Thoracic aorta (tissue), 2 donors: ENCODE measurements at regions not wholly inside any gene's neighbourhood (a gene's known extent, or its start where the extent isn't known, plus 50 kb on each side); places are given as distances from the start of the nearest gene placed in this dataset.

Experiments
- ATAC-seq: fragments of 150-250 bp; one replicate; pipeline ENCODE4 v1.8.0; 2017; ENCODE audit warnings: low read depth; ENCODE audit not compliant: insufficient number of reproducible peaks, low FRiP score
- DNase-seq: peaks from one replicate; pipeline ENCODE4 v3.0.0-alpha.2; 2020; ENCODE audit warnings: low spot score
- H3K27ac ChIP-seq, 2 donors: fragments of 200-600 bp; sonication (generic); 1 replicate in 1 of 2; 2 replicates in 1 of 2; pipeline ENCODE4 v1.5.1; 2016; ENCODE audit warnings: mild to moderate bottlenecking in 2 of 2, moderate library complexity in 2 of 2
- H3K27me3 ChIP-seq: fragments of 200-600 bp; sonication (generic); replicated peaks from 2 replicates; pipeline ENCODE4 v1.6.0; 2016; ENCODE audit warnings: mild to moderate bottlenecking; ENCODE audit not compliant: insufficient read depth
- H3K36me3 ChIP-seq: fragments of 200-600 bp; sonication (generic); one replicate; pipeline ENCODE4 v1.5.1; 2016
- H3K4me1 ChIP-seq, 2 donors: fragments of 200-600 bp; sonication (generic); 1 replicate in 1 of 2; 2 replicates in 1 of 2; pipeline versions ENCODE4 v1.5.1 to v1.6.0; 2016; ENCODE audit warnings: low read depth in 2 of 2, mild to moderate bottlenecking in 1 of 2; ENCODE audit not compliant: control insufficient read depth in 1 of 2
- H3K4me3 ChIP-seq: fragments of 200-600 bp; sonication (generic); 2 replicates; pipeline ENCODE4 v1.5.1; 2016; ENCODE audit warnings: mild to moderate bottlenecking
- H3K9me3 ChIP-seq: fragments of 200-600 bp; sonication (generic); 2 replicates; pipeline ENCODE4 v1.5.1; 2016
- TF ChIP-seq, protein P1 (sequence below): fragments of 200-600 bp; sonication (generic); IDR thresholded peaks from one replicate; pipeline ENCODE4 v1.5.1; 2019; ENCODE audit warnings: antibody characterized with exemption

DNA sequence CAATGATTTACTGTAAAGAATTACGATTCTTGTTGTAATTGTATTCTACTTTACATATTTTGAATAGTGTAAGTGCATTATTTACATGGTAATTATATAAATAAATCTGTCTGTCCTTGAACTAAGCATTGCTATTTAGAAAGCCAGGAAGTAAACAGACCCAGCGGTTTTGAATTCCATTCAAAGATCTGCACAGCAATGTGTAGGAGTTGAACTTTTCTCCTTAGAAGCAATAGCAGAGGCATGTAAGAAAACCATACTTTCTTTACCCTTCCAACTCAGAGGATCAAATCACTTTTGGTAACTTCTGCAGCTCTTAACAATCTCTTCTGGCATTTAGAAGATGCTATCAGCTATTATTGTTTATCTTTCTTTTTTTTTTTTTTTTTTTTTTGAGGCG lies 109.2 kb upstream of the VRK2 start:
- Histone ChIP-seq H3K36me3 (no peaks in the 10 kb centered on the region), H3K27me3 (no peaks in the 10 kb centered on the region), H3K27ac (no peak overlapping the region), H3K4me3 (no peak overlapping the region), H3K9me3 (peaks cover 15% of the 10 kb centered on the region), H3K4me1 (no peaks in the 10 kb centered on the region)
- ATAC-seq (no peak), DNase-seq (no peak)
- TF ChIP-seq, protein P1, sequence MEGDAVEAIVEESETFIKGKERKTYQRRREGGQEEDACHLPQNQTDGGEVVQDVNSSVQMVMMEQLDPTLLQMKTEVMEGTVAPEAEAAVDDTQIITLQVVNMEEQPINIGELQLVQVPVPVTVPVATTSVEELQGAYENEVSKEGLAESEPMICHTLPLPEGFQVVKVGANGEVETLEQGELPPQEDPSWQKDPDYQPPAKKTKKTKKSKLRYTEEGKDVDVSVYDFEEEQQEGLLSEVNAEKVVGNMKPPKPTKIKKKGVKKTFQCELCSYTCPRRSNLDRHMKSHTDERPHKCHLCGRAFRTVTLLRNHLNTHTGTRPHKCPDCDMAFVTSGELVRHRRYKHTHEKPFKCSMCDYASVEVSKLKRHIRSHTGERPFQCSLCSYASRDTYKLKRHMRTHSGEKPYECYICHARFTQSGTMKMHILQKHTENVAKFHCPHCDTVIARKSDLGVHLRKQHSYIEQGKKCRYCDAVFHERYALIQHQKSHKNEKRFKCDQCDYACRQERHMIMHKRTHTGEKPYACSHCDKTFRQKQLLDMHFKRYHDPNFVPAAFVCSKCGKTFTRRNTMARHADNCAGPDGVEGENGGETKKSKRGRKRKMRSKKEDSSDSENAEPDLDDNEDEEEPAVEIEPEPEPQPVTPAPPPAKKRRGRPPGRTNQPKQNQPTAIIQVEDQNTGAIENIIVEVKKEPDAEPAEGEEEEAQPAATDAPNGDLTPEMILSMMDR = no peak

- ATAC-seq = no peak
- Histone ChIP-seq H3K27ac (no peak overlapping the region), H3K27me3 (no peaks in the 10 kb centered on the region), H3K9me3 (no peaks in the 10 kb centered on the region), H3K36me3 (no peaks in the 10 kb centered on the region), H3K4me3 (no peak overlapping the region), H3K4me1 (no peaks in the 10 kb centered on the region)
- no peak for DNase-seq
- TF ChIP-seq, protein P1 = no peak
These were observed 104.8 kb upstream of the VRK2 start for GRCh38 chr2:57941816-57942215.

- no peaks in the 10 kb centered on the region for H3K9me3 ChIP-seq
- H3K4me3 ChIP-seq = no peak overlapping the region
- no peak for ATAC-seq
- no peaks in the 10 kb centered on the region for H3K36me3 ChIP-seq
- TF ChIP-seq, protein P1 = no peak
- no peak for DNase-seq
- no peak overlapping the region for H3K27ac ChIP-seq
- no peaks in the 10 kb centered on the region for H3K27me3 ChIP-seq
- H3K4me1 ChIP-seq = no peaks in the 10 kb centered on the region
These were observed 103.3 kb upstream of the VRK2 start for GRCh38 chr2:57943315-57943714.

DNA sequence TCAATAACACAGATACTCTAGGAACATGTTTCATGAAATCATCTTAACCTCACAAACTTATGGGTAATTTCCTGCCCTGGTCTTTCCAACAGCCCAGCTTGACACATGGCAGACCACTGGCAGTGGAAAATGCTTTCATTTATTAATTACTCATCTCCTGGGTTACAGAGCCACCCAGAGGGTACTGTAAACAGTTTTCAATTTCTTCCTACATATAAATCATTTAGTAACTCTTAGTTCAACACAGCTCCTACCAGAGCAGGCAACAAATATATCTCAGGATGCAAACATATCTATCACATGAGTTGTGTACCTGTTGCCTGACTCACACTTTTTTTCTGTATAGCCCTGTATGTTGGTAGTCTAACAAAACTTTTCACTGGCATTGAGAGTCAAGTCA lies 99.2 kb upstream of the VRK2 start:
- Histone ChIP-seq H3K4me3 (no peak overlapping the region), H3K36me3 (no peaks in the 10 kb centered on the region), H3K9me3 (no peaks in the 10 kb centered on the region), H3K4me1 (no peaks in the 10 kb centered on the region), H3K27ac (no peak overlapping the region), H3K27me3 (no peaks in the 10 kb centered on the region)
- no peak for ATAC-seq
- TF ChIP-seq, protein P1 = no peak
- no peak for DNase-seq

- Histone ChIP-seq H3K4me3 (no peak overlapping the region), H3K4me1 (no peaks in the 10 kb centered on the region), H3K36me3 (no peaks in the 10 kb centered on the region), H3K27ac (no peak overlapping the region), H3K27me3 (no peaks in the 10 kb centered on the region), H3K9me3 (no peaks in the 10 kb centered on the region)
- TF ChIP-seq, protein P1 = no peak
- DNase-seq = no peak
- ATAC-seq = no peak
These were observed 92.6 kb upstream of the VRK2 start for GRCh38 chr2:57954020-57954419.
